Neural cell (in vitro differentiated cells): ENCODE measurements at regions not wholly inside any gene's neighbourhood (a gene's known extent, or its start where the extent isn't known, plus 50 kb on each side); places are given as distances from the start of the nearest gene placed in this dataset.

Experiments
- CTCF ChIP-seq: fragments of 450-650 bp; IDR thresholded peaks from 2 replicates; pipeline ENCODE4 v1.5.1; 2014; ENCODE audit warnings: antibody characterized with exemption, mild to moderate bottlenecking, moderate library complexity; ENCODE audit not compliant: poor library complexity, severe bottlenecking
- POLR2AphosphoS5 ChIP-seq: IDR thresholded peaks from 2 replicates; pipeline ENCODE4 v1.6.1; 2012

GRCh38 chr3:115321400-115321805 is 174.3 kb upstream of the ZBTB20 start:
- TF ChIP-seq POLR2AphosphoS5 (no peak), CTCF (no peak)
